AML-193 (cell line): ENCODE measurements at regions not wholly inside any gene's neighbourhood (a gene's known extent, or its start where the extent isn't known, plus 50 kb on each side); places are given as distances from the start of the nearest gene placed in this dataset.

Experiments
- DNase-seq, 2 experiments: peaks; one replicate each; lab custom pipeline; 2025; lab: John Stamatoyannopoulos, UW

DNA sequence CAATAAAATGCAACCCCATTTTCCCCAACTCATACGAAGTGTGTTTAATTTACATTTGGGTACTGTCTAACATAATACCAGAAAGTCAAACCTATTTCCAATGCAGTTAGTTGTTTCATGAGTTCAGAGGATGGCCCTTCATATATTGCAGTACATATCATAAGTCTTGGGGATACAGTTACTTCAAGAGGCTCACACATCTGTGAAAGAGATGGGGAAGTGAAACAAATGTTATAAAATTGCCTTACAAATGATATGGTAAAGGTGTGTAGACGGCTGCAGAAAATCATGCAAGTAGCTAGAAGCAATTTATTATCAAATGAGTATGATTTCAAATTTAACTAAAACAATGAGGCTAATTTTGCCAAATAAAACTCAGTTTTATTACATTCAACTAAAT is 219.0 kb upstream of the CDH12 start:
- DNase-seq, result no peak

DNA sequence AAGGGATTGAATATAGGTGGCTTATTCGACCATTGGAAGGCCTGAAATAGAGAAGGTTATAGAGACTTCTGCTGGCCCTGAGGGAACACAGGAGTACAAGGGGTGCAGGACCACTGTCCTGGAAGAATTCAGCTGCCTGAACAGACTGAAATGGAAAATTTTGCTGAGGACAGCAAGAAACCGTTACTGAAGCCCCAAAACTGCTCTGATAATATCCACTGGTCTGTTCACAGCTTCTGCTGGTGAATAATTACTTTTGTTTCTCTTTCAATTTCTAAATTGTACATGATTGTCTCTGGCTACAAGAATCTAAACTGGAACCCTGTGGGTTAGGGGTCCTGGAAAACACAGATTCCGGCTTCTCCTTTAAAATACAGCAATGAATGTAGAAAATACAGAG is 218.5 kb upstream of the CDH12 start:
- no peak for DNase-seq

DNA sequence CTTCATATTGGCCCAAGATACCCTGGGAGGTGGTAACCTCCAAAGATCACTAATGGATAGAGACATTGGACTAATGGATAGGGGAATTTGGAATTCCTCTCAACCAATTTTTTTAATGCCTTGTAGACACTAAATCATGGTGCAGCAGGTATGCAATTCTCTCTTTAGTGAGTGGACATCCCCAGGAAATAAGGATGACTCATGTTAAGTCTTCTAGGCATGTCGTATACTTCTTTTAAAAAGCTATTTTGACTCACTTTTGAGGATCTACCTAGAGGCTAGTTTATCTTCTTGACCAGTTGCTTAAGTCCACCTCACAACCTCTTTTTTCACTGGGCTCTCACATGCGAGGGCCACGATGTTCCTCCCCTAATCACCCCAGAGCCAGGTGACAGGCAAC is 211.6 kb upstream of the CDH12 start:
- DNase-seq, result no peak

DNA sequence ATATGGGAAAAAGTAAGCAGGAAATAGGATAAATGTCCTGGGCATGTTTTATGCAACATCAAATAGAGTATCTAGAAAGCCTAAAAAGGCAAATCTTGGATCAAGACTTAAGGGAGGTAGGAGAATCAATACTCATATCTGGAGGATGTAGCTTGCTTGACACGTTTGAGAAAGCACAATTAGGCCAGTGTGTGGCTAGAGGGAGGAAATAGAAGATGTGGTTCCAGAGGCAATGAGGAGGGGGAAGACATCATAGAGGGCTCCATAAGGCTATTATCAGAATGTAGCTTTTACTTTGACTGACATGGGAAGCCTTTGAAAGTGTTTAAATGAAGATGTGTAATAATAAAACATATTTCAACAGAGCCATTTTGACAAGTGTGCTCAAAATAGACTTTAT is 200.7 kb upstream of the CDH12 start:
- DNase-seq, result no peak

DNA sequence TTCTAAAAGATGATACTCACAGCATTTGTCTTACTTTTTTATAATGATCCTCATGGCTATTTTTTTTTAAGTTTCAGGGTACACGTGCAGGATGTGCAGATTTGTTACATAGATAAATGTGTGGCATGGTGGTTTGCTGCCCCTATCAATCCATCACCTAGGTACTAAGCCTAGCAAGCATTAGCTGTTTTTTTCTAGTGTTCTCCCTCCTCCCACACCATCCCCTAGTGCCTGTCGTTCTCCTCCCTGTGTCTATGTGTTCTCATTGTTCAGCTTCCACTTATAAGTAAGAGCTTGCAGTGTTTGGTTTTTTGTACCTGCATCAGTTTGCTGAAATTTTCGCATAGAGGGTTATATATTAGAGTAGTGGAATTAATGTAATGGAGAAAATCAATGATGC is 189.1 kb upstream of the CDH12 start:
- no peak for DNase-seq

DNA sequence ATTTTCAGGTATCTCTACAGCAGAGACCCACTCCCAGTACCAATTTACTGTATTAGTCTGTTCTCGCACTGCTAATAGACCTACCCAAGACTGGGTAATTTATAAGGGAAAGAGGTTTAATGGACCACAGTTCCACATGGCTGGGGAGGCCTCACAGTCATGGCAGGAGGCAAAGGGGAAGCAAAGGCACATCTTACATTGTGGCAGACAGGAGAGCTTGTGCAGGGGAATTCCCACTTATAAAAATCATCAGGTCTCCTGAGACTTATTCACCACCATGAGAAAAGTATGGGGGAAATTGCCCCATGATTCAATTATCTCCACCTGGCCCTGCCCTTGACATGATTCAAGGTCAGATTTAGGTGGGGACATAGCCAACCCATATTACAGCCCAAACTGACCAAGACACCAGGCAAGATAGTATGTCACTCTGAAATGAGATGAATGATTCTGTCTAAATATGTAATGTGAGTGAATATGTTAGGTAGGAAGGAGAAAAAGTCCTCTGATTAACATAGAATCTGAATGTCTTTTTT is 182.5 kb upstream of the CDH12 start:
- DNase-seq, result no peak

DNA sequence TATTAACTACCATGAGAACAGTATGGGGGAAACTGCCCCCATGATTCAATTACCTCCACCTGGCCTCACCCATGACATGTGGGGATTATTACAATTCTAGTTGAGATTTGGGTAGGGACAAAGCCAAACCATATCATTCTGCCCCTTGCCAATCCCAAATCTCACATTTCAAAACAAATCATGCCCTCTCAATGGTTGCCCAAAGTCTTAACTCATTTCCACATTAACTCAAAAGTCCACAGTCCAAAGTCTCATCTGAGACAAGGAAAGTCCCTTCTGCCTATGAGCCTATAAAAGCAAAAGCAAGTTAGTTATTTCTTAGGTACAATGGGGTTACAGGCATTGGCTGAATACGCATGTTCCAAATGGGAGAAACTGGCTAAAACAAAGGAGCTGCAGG is 180.7 kb upstream of the CDH12 start:
- DNase-seq, result no peak

DNA sequence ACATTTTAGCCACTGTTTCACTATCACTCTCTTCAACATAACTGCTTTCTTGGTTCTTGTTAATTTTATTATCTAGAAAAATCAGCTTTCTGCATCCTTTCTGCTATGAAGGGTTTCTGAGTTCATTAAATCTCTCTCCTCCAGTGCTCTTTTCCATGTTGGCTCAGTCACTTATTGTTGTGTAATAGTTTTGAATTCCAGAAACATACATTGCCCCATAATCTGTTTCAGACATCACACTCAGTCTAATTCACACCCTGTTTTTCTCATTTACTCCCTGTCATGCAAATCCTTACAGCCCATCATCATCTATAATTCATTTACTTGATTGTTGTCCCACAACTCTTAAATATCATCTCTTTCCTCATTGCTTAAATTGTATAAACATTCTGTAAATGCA is 176.1 kb upstream of the CDH12 start:
- DNase-seq, result no peak

DNA sequence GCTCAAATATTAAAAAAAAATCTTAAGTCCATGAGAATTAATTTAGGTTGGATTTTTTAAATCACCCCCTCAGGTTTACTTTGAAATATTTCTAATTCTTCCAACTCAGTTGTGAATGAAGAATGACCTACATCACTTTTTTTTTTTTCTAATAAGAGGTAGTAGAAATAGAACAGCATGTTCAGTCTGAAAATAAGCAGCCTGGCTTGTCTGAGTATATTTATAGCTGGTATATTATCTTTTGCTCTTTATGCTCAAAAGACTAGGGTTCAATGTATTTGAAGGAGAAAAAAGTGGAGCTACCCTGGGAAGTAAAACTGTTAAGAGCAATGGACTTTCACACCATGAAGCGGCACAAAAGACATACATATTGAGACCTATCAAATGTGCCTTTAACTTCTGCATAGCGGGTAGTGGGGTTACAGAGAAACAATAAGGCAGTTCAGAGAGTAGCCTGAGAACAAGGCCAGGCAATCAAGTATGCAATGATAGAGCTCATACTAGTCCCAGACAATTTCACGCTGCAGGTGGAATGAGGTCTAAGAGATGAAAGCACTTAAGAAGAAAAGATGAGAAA is 175.4 kb upstream of the CDH12 start:
- no peak for DNase-seq

DNA sequence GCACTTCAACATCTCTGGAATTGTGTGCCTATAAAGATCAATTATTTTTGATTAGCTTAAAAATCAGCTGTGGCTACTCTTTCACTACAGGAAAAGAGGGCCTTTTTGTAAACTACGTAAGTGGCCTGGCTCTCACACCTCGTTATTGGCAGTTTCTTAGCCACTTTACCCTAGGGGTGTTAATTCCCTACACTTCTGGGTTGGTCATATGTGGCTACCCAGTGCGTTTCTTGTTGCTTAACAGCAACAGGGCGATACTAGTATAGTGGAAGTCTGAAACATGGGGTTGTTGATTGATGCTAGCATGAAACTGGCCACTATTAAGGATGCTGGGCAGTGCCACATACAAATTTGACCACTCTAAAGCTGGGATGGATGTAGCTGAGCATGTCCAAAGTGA is 174.7 kb upstream of the CDH12 start:
- no peak for DNase-seq

DNA sequence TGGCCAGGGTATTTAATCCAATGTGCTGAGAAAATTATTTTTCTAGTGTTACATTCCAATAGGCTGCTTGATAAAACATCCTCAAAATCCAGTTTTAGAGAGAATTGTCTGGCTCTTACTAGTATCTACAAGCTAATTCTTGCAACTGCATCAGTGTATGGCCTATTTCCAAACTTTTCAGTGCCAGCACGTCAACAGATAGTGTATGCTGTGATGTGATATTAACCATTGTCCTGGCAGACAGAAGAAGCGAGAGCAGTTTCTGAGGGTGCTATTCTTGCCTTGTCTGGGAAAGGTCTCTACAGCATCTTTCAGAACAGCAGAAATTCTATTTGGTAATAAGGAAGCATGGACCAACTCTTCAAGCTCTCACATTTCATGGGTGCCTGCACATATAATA is 174.2 kb upstream of the CDH12 start:
- no peak for DNase-seq

DNA sequence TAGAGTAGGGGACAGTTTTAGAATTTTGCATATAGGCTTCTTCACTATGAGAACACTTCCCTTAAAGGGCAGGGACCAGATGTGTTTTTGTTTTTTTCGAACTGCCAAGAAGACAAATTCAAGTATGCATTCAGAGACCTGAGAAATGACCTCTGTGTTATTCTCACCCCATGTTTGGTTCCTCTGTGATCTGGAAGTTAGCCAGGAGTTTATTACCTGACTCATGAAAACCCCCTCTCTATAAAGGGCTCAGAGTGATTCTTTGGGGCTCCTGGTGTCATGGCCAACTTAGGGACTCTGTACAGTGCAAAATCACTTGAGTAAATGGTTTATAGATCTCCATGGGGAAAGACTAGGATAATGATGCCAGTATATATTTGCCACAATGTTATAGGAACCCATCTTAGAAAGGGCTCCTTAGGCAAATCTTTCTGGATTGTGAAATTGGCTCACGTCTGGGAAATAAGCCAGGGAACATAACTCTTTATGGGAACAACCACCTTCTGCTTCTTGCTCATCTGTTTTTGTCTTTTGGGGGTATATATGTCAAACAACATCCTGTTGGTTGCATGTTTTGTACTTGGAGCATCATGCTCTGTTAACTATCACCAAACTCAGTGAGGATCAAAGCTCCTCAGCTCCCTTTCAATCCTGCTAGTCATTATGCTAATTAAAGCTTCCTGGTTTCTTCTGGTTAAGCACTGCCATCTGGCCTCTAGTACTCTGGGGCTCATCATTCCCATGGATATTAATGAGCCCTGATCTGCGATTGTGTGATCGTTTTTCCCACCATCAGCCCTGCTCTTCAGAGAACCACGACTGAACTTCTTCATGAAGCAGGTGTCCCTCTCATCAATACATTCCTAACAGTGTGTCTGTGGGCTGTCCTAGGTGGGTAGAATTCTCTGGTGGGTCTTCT is 173.4 kb upstream of the CDH12 start:
- DNase-seq, result no peak

DNA sequence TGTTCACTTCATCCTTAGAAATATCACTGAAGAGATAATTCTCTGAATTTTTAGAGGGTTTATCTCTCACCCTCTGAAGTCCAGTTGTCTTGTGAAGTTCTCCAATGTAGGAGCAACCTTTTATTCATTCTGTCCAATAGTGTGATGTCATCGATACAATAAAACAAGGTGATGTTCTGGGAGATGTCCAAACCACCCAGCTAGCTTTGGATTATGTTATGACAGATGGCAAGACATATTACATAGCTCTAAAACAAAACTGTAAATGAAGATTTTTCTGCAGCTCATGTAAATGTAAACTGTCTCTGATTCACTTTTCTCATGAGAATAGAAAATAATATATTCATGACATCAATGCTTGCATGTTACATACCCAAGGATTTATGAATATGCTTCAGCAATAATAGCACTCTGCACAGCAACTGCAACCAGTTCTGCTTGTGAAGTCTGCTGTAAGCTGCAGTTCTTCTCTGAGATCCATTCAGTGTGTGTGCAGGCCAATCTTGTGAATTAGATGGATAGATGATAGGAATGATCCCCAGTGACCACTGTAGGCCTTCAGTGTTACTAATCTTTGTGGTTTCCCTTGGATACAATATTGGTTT is 172.6 kb upstream of the CDH12 start:
- DNase-seq, result no peak

DNA sequence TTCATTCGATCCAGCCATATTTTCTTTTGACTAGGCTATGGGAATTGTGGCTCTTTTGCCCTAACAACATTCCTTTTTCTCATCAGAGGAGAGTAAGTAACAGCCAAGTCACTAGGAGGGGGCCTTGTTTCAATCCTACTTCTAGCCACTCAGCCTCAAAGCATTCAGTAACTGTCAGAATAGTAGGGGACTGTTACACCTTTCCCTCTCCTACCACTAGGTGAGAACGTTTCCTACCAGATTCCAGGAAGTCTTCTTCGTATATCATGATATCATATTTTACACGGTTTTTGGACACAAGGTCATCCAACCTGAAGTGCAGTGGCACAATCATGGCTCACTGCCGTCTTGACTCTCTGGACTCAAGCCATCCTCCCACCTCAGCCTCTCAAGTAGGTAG is 171.3 kb upstream of the CDH12 start:
- no peak for DNase-seq

DNA sequence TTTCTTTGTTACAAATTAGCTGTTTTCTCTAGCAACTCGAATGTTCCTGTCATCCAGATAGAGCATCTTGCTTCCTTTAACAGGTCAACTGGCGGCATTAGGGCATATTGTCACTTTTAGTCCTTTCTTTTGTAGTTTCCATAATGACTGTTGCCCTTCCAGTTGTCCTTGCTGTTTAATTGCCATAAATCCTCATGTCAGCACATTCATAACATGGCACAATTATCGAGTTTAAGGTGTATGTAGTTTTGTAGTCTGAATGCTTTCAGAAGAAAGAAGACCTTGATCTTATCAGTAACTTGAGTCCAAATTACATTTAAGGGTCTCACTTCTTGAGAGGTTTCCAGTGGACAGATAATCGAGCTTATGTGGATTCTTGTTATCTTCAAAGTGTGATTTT is 161.7 kb upstream of the CDH12 start:
- DNase-seq, result no peak

DNA sequence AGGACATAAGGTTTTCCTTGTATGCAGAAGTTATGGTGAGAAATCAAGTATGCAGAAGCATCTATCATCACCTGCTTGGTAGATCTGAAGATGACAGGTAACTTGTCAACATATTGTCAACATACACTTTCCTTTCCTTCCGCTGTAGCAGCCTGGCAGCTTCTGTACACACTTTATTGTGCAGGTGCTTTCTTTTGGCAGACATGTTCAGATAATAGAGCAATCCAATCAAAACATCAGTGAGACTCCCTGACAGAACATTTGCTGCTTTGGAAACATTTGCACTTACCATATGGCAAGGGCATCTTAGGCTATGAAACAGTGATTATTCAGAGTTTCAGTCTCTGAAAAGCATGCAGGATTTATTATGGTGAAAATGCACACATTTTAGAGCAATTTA is 161.1 kb upstream of the CDH12 start:
- no peak for DNase-seq

DNA sequence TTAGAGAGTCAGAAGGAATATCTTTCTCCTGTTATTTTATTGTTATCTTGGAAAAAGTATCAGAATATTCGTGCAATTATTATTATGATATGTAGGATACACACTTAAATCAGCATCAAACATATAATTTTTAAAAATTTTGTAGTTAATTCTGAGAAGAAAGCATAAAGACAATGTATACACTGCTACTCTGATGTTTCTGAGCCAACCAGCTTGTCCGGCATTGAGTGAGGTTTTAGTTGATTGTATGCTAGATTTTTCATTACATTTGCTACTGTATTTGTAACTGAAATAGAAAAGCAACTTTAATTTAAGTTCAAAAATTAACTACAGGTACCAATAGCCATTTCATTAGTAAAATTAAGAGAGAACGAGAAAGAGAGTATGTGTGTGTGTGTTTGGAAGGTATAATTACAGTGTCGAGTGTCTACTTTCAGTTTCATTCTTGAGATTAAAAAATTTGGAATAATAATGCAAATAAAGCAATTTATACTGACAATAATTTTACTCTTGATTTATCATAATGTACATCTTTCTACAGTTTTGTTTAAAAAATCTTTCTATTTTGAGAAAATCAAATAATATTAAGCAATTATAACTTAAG is 160.4 kb upstream of the CDH12 start:
- no peak for DNase-seq

DNA sequence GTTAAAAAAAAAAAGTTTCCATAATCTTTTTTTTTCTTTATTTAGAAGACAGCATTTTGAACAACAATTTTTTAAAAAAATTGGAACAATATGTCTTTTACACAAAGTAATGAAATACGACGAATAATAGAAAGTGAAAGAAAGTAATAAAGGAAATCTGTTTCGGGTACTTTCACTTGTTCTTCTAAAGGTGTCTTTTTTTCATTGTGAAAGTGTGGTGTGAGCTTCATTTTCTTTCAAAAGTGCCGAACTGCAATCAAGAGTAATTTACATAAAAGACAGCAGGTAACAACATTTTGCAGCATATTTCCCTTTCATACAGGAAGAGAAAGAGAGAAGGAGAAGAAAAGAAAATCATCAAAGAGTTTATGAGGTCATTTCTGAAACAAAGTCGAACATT is 159.7 kb upstream of the CDH12 start:
- no peak for DNase-seq

DNA sequence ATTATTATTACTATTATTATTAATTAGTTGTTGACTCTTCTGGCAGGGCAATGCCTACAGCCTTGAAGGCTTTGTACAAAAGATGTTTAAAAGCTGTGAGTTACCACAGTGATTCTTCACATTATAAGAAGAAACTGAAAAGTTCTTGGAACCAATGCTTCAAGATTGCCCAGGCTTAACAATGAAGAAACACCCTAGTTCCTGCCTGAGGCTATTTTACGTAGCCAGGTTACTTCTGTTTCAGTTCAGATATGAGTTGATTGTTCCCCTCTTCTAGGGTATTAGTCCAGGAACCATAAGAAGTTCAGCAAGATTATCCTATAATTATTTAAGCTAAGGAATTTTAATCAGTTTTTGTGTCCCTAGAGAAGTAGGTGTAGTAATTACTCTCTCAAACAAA is 154.6 kb upstream of the CDH12 start:
- DNase-seq, result no peak

DNA sequence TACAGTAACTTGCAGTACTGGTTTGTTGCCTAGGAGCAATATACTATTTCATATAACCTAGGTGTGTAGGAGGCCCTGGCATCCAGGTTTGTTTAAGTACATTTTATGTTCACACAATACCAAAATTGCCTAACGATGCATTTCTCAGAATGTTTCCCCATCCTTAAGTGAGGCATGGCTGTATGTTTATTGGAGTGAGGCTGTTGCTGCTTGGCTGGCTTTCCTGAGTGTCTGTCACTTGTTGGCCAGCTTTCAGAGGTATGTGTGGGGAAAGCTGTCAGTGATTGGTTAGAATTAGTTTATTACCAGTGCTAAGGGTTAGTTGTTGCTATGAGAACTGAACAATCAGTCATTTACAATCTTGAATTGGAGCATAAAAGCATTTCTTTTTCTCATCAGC is 154.1 kb upstream of the CDH12 start:
- no peak for DNase-seq

DNA sequence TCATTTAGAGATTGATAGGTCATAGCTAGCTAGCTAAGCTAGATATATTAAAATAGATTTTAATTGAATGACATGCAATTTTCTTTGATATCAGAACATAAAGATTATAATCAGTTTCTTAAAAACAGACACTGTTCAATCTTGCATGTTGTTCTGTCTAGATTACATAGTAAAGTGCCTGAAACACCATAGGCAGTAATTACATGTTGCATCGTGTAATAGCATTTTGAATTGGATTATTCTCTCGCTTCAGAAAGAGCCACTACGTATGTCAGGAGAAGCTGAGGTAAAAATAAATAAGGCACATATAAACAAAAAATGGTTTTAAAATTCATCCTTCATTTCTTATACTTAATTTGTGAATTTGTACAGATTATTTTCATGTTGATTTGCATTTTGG is 148.0 kb upstream of the CDH12 start:
- DNase-seq, result no peak

DNA sequence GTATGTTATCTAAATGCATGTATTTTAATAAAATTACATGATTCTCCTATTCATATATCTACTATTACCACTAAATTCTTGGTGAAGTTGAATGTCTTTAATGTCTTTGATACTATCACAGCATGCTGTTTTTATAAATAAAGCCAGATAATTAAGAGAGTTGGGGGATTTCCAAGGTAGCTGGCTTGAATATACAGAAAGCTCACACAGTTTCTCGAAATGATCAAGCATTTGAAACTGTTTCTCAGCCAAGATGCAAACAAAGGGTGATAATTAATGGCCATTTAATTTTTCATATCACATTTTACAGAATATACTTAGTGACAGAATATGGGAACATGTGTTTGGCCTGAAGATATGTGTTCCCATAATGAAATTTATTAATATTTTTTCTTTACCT is 145.6 kb upstream of the CDH12 start:
- no peak for DNase-seq

DNA sequence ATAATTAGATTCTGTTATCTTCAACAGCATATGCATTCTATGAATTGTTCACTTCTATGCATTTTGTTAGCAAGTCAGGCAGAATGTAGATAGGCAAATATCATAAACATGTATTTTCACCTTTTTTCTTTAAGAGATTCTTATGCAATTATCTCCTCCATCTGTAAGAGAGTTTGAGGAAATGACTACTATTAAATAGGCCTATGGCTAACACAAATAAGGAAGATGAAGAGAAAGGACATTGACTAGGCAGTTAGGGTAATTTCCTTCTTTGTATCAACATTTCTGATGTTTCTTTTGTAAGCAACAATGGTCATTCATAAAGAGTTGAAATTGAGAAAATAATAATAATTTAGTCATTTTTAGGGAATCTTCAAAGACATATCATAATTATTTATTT is 145.2 kb upstream of the CDH12 start:
- no peak for DNase-seq
